Islet precursor cell (in vitro differentiated cells): ENCODE measurements at regions not wholly inside any gene's neighbourhood (a gene's known extent, or its start where the extent isn't known, plus 50 kb on each side); places are given as distances from the start of the nearest gene placed in this dataset.
A peak's percentile ranks its signal among the peaks of the same experiment; 100 is the strongest.
"Not testable (repeated sequence)": the region's sequence is repeated elsewhere in the genome, so short reads cannot be mapped to it uniquely, and the experiment has no call there.

Experiments used
- DNase-seq: peaks from one replicate; pipeline ENCODE4 v3.0.0-alpha.2; 2018

DNA sequence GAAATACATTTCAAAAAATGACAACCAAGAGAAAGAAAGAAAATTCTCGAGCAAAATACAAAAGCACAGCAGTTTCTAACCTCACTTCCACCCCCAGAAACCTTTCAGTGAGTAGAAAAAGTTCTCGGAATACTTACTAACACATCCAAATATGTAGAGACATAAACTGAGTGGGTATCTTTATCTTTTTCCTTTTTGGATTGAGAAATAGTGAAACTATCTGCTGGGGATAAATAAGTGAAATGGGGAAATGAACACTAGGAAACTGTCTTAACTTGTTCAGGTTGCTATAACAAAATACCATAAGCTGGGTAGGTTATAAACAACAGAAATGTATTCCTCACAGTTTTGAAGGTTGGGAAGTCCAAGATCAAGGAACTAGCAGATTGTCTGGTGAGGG lies 72.0 kb downstream of the VCAM1 start:
- DNase-seq: no peak

DNA sequence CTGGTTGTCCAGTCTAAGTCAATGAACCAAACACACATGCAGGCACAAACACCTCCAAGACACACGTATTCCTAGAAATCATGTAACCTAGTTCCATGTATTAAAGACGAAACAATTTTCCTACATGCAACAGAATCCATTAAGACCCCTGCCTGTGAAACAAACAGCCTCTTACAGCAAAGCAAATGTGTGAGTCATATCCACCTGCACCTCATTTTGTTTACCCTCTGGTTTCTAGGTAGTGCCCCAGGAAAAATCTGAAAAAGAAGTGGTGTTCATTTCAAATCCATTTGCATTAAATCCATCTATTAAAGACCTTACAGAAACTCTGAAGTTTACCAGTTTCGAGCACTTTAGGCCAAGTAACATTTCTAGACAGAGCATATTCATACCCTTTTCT lies 74.1 kb downstream of the VCAM1 start:
- DNase-seq: no peak

DNA sequence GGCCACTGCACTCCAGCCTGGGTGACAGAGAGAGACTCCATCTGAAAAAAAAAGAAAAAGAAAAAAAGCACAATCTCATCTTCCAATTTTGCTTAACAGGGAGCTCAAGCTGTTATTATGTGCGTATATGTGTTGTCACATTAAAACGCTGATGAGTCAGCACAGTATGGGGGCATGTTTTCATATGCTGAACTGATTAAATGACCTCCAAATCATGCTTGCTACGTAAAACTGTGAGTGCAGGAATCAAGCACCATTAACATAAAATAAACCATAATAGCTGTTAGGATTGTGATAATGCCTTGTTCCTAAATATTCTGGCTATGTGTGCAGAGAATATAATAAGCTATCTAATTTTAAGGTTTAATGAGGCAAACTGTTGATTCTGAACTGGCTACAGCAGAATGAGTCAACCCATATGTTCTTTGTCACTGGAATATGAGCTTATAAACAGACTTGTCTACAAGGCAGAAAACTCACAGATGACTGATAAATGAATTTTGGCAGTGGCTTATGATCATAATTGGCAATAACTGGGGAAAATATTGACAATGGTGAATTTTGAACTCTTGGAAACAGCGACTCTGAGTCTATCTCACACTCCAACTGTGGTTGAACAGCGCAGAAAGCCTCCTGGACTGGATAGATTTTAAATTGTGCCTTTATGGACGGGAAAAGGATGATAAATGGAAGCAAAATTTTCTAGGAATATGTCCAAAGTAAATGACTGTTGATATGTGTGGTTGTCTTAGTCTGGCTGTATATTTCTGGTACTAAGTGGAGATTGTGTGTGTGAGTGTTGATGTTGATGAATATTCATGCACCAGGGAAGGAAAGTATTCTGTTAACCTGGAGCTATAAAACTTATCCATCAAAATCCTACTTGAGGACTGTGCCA lies 75.5 kb downstream of the VCAM1 start:
- DNase-seq: no peak

DNA sequence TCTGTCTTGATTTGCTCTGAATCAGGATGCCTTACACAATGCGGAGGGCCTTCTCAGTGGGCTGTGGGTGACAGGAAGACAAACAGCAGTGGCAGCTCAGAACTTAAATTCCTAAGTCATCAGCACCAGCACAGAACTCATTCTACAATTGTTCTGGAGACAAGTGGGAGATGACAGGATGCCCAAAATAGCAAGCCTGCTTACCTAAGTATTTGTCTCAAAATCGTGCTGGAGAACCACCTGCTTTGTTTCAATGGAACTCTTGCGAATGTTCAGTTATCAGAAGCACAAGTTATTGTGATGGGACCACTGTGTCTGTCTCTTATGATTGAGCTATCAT lies 76.1 kb downstream of the VCAM1 start:
- no peak for DNase-seq

DNA sequence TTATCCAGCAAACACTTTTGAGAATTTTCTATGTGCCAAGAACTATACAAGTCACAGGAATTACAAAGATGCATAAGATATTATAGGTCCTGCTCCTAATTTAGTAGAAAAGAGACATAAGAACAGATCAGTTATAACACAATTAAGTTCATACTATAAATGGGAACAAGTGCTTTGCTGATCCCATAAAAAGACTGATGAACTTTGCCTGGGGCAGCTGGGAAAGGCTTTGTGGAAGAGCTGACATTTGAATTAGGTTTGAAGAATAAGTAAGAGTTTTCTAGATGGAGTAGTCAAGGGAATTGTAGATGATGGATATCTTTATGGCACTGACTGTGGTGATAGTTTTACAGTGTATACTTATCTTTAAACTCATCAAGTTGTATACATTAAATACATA lies 76.5 kb downstream of the VCAM1 start:
- no peak for DNase-seq

DNA sequence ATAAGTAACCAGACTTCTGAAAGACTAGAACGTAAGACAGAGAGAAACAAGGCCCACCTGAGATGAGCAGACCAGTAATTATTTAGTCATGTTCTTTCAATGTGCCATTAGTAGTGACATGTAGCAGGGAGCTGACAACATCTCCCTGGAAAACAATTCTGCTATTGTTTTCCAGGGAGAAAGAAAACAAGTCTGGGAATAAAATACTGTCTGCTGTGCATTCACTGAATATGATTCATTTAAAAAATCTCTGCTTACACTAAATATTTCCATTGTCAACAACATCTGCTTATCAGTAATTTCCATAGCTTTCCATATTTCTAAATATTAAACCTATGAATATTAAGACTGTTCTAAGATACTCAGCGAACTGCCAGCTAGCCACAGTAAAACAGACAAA lies 80.0 kb downstream of the VCAM1 start:
- DNase-seq: no peak

DNA sequence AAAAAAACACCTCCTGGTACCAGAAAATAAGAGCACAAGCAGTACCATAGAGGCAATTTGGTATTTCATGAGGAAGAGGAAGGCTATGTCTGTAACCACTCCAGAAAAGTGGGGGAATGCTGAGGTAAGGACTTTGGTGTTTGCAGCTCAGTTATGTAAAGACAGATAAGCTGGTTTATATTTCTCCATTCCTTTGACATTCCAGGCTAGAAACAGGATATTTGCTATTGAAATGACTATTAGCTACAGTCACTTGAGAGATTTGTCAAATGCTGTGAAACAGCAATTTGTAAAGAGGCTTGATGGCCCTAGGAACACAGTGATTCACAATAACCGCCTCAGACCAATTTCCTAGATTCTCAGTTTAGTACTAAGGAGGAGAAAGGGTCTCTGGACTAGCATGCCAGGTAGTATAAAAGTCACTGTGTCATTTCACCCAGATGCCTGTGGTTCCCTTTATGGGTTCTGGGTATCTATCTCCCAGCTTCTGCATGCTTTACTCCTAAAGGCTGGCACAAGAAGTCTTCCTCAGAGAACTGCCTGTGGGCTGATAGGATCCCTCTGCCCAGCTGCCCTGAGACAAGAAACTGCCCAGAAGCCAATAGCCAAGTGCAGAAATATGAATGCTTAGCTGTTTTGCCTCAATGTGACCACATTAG lies 80.5 kb downstream of the VCAM1 start:
- DNase-seq: peak; percentile 57

DNA sequence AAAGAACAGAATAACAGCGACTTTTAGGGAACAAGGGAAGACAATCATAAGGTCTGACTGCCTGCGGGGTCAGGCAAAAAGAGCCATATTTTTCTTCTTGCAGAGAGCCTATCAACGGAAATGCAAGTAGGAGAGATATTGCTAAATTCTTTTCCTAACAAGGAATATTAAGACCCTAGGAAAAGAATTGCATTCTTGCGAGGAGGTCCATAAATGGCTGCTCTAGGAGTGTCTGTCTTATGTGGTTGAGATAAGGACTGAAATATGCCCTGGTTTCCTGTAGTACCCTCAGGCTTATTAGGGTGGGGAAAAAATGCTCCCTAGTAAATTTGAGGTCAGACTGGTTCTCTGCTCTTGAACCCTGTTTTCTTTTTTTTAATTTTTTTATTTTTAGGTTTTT lies 81.7 kb downstream of the VCAM1 start:
- DNase-seq: not testable (repeated sequence)

DNA sequence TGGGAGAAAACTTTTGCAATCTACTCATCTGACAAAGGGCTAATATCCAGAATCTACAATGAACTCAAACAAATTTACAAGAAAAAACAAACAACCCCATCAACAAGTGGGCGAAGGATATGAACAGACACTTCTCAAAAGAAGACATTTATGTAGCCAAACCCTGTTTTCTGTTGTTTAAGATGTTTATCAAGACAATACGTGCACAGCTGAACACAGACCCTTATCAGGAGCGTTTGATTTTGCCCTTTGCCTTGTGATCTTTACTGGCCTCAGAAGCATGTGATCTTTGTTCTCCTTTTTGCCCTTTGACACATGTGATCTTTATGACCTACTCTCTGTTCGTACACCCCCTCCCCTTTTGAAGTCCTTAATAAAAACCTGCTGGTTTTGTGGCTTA lies 83.7 kb downstream of the VCAM1 start:
- DNase-seq: not testable (repeated sequence)

DNA sequence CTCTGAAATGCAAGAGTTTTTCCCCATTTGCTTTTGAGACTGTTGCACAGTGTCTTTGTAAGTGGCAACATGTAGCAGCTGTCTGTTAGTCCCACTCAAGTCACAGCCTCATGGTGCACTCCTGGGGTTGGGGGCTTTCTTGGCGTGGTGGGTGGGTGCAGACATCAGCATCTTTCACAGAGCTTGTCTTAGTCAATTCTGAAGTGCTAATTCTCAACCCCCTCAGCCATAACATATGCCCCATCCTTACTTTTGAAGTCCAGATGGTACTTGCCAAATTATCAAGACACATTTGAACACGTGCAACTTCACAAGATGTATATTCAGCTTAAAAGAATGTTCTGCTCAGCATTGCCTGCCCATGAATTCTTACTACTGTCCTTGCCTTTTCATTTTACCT lies 87.1 kb downstream of the VCAM1 start:
- no peak for DNase-seq

DNA sequence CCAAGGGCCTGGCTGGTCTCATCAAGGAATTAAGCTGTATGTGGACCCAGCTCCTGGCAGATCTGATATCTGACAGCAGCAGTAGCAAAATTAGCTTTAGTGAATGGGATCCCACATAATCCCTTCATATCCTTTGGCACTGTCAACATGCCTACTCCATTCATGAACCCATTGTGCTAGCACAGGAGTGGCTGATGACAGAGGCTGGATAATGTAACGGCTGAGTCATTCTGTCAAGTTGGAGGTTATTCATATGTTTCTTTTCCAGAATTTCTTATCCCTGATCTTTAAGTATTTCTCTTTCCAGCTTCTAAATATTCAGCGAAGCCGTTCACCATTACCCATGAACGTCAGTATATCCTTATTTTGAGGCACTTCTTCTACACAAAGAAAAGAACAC lies 84.3 kb downstream of the EXTL2 start:
- DNase-seq: no peak

DNA sequence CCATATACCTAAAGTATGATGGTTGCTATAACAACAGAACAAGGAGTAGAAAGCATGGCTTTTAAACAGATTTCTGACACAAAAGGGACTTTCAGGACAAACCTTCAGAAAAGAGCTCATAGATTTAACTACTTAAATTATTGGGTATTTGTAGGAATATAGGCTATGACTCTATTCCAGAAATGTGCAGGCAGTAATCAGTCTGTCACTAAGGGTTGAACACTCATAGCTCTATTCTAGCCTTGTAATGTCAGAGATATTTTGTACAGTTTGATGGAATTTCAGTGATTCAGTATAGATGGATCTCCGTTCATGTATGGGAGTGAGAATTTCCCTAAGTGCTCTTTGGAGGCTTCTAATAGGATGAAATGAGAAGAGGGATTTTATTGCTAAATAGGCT lies 82.8 kb downstream of the EXTL2 start:
- no peak for DNase-seq

DNA sequence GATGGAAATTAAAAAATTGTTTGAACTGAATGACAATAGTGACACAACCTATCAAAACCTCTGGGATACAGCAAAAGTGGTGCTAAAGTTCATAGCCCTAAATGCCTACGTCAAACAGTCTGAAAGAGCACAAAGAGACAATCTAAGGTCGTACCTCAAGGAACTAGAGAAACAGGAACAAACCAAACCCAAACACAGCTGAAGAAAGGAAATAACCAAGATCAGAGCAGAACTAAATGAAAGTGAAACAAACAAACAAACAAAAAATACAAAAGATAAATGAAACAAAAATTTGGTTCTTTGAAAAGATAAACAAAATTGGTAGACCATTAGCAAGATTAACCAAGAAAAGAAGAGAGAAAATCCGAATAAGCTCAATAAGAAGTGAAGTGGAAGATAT lies 79.7 kb downstream of the EXTL2 start:
- not testable (repeated sequence) for DNase-seq

DNA sequence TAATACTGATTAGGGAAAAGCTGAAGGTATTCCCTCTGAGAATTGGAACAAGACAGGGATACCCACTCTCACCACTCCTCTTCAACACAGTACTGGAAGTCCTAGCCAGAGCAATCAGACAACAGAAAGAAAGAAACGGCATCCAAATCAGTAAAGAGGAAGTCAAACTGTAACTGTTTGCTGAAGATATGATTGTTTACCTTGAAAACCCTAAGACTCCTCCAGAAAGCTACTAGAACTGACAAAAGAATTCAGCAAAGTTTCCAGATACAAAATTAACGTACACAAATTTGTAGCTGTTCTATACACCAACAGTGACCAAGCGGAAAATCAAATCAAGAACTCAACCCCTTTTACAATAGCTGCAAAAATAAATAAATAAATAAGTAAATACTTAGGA lies 78.6 kb downstream of the EXTL2 start:
- DNase-seq: no peak

DNA sequence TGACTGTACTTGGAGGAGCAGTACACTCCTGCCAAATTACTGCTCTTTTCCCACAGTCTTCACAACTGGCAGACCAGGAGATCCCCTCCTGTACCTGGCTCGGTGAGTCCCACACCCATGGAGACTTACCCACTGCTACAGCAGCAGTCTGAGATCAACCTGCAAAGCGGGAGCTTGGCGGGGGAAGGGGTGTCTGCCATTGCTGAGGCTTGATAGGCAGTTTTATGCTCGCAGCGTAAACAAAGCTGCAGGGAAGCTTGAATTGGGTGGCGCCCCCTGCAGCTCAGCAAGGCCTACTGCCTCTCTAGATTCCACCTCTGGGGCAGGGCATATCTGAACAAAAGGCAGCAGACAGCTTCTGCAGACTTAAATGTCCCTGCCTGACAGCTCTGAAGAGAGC lies 74.4 kb downstream of the EXTL2 start:
- DNase-seq: peak; percentile 56

DNA sequence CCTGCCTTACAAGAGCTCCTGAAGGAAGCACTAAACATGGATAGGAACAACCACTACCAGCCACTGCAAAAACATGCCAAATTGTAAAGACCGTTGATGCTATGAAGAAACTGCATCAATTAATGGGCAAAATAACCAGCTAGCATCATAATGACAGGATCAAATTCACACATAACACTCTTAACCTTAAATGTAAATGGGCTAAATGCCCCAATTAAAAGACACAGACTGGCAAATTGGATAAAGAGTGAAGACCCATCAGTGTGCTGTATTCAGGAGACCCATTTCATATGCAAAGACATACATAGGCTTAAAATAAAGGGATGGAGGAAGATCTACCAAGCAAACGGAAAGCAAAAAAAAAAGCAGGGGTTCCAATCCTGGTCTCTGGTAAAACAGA lies 72.7 kb downstream of the EXTL2 start:
- DNase-seq: not testable (repeated sequence)
